ENCODE measurements at regions not wholly inside any gene's neighbourhood (a gene's known extent, or its start where the extent isn't known, plus 50 kb on each side); places are given as distances from the start of the nearest gene placed in this dataset.
"Not testable (repeated sequence)": the region's sequence is repeated elsewhere in the genome, so short reads cannot be mapped to it uniquely, and the experiment has no call there.

DNA sequence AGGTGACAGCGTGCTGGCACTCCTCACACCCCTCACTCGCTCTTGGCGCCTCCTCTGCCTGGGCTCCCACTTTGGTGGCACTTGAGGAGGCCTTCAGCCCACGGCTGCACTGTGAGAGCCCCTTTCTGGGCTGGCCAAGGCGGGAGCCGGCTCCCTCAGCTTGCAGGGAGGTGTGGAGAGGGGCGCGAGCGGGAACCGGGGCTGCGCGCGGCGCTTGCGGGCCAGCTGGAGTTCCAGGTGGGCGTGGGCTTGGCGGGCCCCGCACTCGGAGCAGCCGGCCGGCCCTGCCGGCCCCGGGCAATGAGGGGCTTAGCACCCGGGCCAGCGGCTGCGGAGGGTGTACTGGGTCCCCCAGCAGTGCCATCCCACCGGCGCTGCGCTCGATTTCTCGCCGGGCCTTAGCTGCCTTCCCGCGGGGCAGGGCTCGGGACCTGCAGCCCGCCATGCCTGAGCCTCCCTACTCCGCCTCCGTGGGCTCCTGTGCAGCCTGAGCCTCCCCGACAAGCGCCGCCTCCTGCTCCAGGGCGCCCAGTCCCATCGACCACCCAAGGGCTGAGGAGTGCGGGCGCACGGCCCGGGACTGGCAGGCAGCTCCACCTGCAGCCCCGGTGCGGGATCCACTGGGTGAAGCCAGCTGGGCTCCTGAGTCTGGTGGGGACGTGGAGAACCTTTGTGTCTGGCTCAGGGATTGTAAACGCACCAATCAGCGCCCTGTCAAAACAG, 247.7 kb upstream of the SLIT2 start:
- TF ChIP-seq EP300, POLR2AphosphoS5 (IDR thresholded peaks at IDR 0.05): not testable (repeated sequence)
- TF ChIP-seq, protein P1, sequence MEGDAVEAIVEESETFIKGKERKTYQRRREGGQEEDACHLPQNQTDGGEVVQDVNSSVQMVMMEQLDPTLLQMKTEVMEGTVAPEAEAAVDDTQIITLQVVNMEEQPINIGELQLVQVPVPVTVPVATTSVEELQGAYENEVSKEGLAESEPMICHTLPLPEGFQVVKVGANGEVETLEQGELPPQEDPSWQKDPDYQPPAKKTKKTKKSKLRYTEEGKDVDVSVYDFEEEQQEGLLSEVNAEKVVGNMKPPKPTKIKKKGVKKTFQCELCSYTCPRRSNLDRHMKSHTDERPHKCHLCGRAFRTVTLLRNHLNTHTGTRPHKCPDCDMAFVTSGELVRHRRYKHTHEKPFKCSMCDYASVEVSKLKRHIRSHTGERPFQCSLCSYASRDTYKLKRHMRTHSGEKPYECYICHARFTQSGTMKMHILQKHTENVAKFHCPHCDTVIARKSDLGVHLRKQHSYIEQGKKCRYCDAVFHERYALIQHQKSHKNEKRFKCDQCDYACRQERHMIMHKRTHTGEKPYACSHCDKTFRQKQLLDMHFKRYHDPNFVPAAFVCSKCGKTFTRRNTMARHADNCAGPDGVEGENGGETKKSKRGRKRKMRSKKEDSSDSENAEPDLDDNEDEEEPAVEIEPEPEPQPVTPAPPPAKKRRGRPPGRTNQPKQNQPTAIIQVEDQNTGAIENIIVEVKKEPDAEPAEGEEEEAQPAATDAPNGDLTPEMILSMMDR (IDR thresholded peaks at IDR 0.05): not testable (repeated sequence)
